Esophagus squamous epithelium (tissue), 5 donors: ENCODE measurements at regions not wholly inside any gene's neighbourhood (a gene's known extent, or its start where the extent isn't known, plus 50 kb on each side); places are given as distances from the start of the nearest gene placed in this dataset.
A peak's percentile ranks its signal among the peaks of the same experiment; 100 is the strongest.

Experiments used
- DNase-seq: peaks from one replicate; lab custom pipeline; 2025; lab: John Stamatoyannopoulos, UW
- H3K27ac ChIP-seq, 4 donors: fragments of 200-600 bp; sonication (generic); one replicate each; pipeline ENCODE4 v1.5.1; 2016 to 2019; ENCODE audit warnings: mild to moderate bottlenecking in 1 of 4
- H3K27me3 ChIP-seq, 4 donors: fragments of 200-600 bp; sonication (generic); 1 replicate in 3 of 4; 2 replicates in 1 of 4; pipeline versions ENCODE4 v1.5.1 to v1.6.0; 2017 to 2021; ENCODE audit warnings: antibody characterized with exemption in 1 of 4
- H3K36me3 ChIP-seq, 3 donors: fragments of 200-600 bp; sonication (generic); one replicate each; pipeline ENCODE4 v1.5.1; 2016 to 2019
- H3K4me1 ChIP-seq, 3 donors: fragments of 200-600 bp; sonication (generic); one replicate each; pipeline ENCODE4 v1.5.1; 2017 to 2019
- H3K4me3 ChIP-seq, 4 donors: fragments of 200-600 bp; sonication (generic); 1 replicate in 3 of 4; 2 replicates in 1 of 4; pipeline ENCODE4 v1.5.1; 2016 to 2019; ENCODE audit warnings: mild to moderate bottlenecking in 2 of 4, moderate library complexity in 1 of 4
- H3K9me3 ChIP-seq, 3 donors: fragments of 200-600 bp; sonication (generic); one replicate each; pipeline ENCODE4 v1.5.1; 2016 to 2019
- POLR2A ChIP-seq, 4 donors: fragments of 450-650 bp; IDR thresholded peaks; one replicate each; pipeline ENCODE4 v1.6.1; 2017; ENCODE audit warnings: antibody characterized with exemption in 4 of 4, mild to moderate bottlenecking in 4 of 4, moderate library complexity in 3 of 4
- WGBS, 2 donors: methylation state at CpG; one replicate each; pipeline ENCODE4 v1.1.5; 2018; 5-methylcytosine and 5-hydroxymethylcytosine counted together
- intact Hi-C: fragments of 100-400 bp; cut with DNase I; formaldehyde crosslinking; loops from one replicate; pipeline ENCODE4 v1.15.0; 2022
- TF ChIP-seq, protein P1 (sequence below), 6 experiments: fragments of 450-650 bp in 4 of 6; fragments of 200-600 bp in 2 of 6; sonication (generic) in 2 of 6; IDR thresholded peaks; one replicate each; pipeline ENCODE4 v1.5.1; 2016 to 2019; ENCODE audit warnings: antibody characterized with exemption in 6 of 6, mild to moderate bottlenecking in 4 of 6, moderate library complexity in 4 of 6
- donor health status: DM: yes; HTN: yes; CAD: no.

DNA sequence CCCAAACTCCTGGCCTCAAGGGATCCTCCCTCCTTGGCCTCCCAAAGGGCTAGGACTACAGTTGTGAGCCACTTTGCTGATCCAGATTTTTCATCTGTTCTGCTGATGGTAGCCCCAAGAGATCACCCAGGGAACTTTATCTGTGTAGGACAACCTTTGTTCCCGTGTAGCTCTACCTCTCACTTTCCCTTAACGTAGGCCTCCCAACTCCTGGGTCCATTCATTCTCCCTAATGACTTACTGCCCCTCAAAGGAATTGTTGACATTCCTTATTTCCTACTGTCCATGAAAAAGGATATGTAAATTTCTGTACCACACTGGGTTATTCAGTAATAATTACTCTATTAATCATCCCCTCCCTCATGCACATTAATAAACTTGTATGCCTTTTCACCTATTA is 51.0 kb upstream of the PHF24 start:
- Histone ChIP-seq H3K27ac (no peak overlapping the region), H3K9me3 (no peaks in the 10 kb centered on the region), H3K4me1 (no peaks in the 10 kb centered on the region), H3K36me3 (no peaks in the 10 kb centered on the region), H3K4me3 (no peak overlapping the region), H3K27me3 (peaks cover 0 to 21% (median 0%) of the 10 kb centered on the region in 4 donors)
- DNase-seq: no peak
- WGBS, 2 donors: 79 to 89% methylated on average over 2 of the region's 2 CpGs
- intact Hi-C loops: no loop called here
- TF ChIP-seq, protein P1, sequence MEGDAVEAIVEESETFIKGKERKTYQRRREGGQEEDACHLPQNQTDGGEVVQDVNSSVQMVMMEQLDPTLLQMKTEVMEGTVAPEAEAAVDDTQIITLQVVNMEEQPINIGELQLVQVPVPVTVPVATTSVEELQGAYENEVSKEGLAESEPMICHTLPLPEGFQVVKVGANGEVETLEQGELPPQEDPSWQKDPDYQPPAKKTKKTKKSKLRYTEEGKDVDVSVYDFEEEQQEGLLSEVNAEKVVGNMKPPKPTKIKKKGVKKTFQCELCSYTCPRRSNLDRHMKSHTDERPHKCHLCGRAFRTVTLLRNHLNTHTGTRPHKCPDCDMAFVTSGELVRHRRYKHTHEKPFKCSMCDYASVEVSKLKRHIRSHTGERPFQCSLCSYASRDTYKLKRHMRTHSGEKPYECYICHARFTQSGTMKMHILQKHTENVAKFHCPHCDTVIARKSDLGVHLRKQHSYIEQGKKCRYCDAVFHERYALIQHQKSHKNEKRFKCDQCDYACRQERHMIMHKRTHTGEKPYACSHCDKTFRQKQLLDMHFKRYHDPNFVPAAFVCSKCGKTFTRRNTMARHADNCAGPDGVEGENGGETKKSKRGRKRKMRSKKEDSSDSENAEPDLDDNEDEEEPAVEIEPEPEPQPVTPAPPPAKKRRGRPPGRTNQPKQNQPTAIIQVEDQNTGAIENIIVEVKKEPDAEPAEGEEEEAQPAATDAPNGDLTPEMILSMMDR (IDR thresholded peaks at IDR 0.05): no peak
- TF ChIP-seq POLR2A (IDR thresholded peaks at IDR 0.05): no peak

DNA sequence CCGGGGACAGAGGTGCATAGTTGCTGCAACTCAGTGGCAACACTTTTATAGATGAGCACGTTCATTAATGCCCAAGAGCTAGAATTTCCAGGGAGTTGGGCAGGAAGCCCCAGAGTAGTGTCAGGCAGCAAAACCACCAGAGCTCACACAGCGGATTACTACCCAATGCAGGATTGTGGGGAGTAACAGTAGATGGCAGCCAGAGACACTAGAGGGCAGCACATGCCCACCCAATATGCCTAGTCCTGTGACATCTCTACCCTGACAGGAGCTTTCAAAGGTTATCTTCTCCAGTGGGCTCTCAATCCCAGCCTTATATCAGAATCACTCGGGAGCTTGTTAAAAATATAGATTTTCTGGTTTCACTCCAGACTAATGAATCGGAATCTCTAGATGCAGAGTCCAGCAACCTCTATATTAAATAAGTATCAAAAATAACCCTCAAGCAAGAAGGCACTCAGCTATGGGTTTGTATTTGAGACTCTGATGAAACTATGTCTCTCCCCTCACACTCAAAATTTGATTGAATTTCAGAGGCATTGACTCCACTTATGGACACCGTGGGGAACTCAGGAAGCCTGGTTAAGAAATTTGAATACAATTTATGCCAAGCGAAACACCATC is 58.4 kb upstream of the PHF24 start:
- Histone ChIP-seq H3K27me3 (peaks cover 0 to 44% (median 0%) of the 10 kb centered on the region in 4 donors), H3K27ac (no peak overlapping the region), H3K4me1 (no peaks in the 10 kb centered on the region), H3K36me3 (no peaks in the 10 kb centered on the region), H3K4me3 (no peak overlapping the region), H3K9me3 (no peaks in the 10 kb centered on the region)
- WGBS, 2 donors: 20 to 28% methylated on average over 7 of the region's 7 CpGs
- TF ChIP-seq, protein P1 (IDR thresholded peaks at IDR 0.05): peak; percentile 75 to 89 (median 80)
- TF ChIP-seq POLR2A (IDR thresholded peaks at IDR 0.05): no peak
- intact Hi-C loops: loop anchor here (5.0 to 10.0 kb wide), 2 partner anchors 88 to 195 kb away; partner anchors contain the start of genes DNAJB5 and PIGO
- no peak for DNase-seq

DNA sequence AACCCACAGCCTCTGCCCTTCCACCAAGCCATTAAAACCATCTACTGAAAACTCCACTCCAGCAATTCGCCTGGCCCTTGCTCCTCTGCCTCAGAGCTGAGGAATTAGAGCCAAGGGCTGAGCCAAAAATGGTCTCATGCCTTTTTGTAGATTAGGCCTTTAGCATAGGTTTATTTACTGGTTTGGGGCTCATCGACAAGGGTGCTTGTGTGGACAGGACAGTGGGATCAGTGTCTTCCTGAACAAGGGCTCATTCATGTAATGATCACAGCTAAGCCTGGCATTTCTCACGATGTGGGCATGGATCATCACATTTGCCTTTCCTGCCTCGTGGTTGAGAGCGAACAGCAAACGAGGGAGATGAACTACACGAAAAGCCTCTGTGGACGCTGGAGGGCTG is 59.2 kb upstream of the PHF24 start:
- H3K27ac ChIP-seq: no peak overlapping the region
- no peak for DNase-seq
- WGBS, 2 donors: 63 to 72% methylated on average over 8 of the region's 8 CpGs
- H3K9me3 ChIP-seq: no peaks in the 10 kb centered on the region
- intact Hi-C loops: loop anchor here (5.0 to 10.0 kb wide), 2 partner anchors 88 to 196 kb away; partner anchors contain the start of genes DNAJB5 and PIGO
- no peak overlapping the region for H3K4me3 ChIP-seq
- TF ChIP-seq POLR2A (IDR thresholded peaks at IDR 0.05): no peak
- TF ChIP-seq, protein P1 (IDR thresholded peaks at IDR 0.05): no peak
- H3K4me1 ChIP-seq: no peaks in the 10 kb centered on the region
- H3K36me3 ChIP-seq: no peaks in the 10 kb centered on the region
- peaks cover 0 to 52% (median 0%) of the 10 kb centered on the region in 4 donors for H3K27me3 ChIP-seq

DNA sequence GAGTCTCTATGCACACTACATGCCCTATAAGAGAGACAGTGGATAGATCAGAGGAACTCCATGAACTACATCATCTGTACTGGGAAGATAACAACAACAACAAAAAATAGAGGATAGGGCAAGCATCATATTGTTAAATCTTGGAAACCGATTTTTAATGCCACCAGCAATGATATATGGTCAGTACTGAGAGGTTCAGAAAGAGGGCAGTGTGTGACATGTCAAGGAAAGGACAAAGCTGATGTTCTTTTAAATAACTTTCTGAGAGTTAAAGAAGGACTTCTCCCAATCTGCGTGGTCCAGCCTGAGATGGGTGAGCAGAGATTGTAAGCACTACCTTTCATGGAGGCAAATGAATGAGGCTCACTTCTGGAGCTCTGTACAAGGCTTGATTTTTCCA is 62.0 kb upstream of the PHF24 start:
- Histone ChIP-seq H3K27ac (no peak overlapping the region), H3K9me3 (no peaks in the 10 kb centered on the region), H3K27me3 (peaks cover 0 to 63% (median 0%) of the 10 kb centered on the region in 4 donors), H3K4me1 (no peaks in the 10 kb centered on the region), H3K4me3 (no peak overlapping the region), H3K36me3 (no peaks in the 10 kb centered on the region)
- no peak for DNase-seq
- TF ChIP-seq, protein P1 (IDR thresholded peaks at IDR 0.05): no peak
- TF ChIP-seq POLR2A (IDR thresholded peaks at IDR 0.05): no peak
- WGBS, 2 donors: 25 to 29% methylated on average over 2 of the region's 2 CpGs
- intact Hi-C loops: loop anchor here (5.0 to 10.0 kb wide), 2 partner anchors 91 to 199 kb away; partner anchors contain the start of genes DNAJB5 and PIGO

DNA sequence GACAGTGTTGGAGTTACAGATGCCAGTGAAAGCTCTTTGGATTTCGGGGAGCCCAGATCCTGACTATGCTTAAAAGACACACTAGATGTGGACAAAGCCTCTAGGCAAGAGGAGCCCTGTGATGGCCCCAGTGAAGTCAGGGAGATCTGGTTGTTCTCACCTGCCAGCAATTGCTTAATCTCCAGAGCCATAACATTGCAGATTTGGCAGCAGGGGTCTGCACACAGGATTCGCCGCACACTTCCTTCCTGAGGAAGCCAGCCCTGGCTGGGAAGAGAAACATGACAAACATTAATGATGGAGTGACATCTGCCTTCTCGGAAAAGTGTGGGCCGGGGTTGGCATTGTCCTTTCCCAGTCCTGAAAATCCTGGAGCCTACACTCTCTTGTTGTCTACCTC is 65.2 kb upstream of the PHF24 start:
- Histone ChIP-seq H3K4me1 (no peaks in the 10 kb centered on the region), H3K36me3 (no peaks in the 10 kb centered on the region), H3K27me3 (peaks cover 0 to 60% (median 0%) of the 10 kb centered on the region in 4 donors), H3K27ac (no peak overlapping the region), H3K4me3 (no peak overlapping the region), H3K9me3 (no peaks in the 10 kb centered on the region)
- intact Hi-C loops: loop anchor here (10.0 kb wide), 1 partner anchor 202 kb away; the partner anchor contains the start of gene PIGO
- TF ChIP-seq POLR2A (IDR thresholded peaks at IDR 0.05): no peak
- TF ChIP-seq, protein P1 (IDR thresholded peaks at IDR 0.05): no peak
- DNase-seq: no peak
- WGBS, 2 donors: 46 to 69% methylated on average over 4 to 5 of the region's 5 CpGs
